H1 (cell line): ENCODE measurements at regions not wholly inside any gene's neighbourhood (a gene's known extent, or its start where the extent isn't known, plus 50 kb on each side); places are given as distances from the start of the nearest gene placed in this dataset.

Source experiments
- CTCF ChIA-PET: fragments of 300-600 bp; sonication (Branson Sonifier 250); formaldehyde crosslinking; loops from one replicate; lab custom pipeline; 2021; ENCODE audit not compliant: partially characterized antibody; lab: Charles Lee
- POLR2A ChIA-PET: fragments of 300-600 bp; sonication (Branson Sonifier 250); formaldehyde crosslinking; loops from one replicate; lab custom pipeline; 2021; ENCODE audit warnings: inconsistent platforms; ENCODE audit not compliant: partially characterized antibody; lab: Charles Lee
- DNase-seq, 2 experiments: peaks; one replicate each; pipeline versions ENCODE4 v3.0.0 to v3.0.0-alpha.2; 2010 to 2022; ENCODE audit warnings: low spot score in 2 of 2, low read depth in 1 of 2, mixed read lengths in 1 of 2
- FAIRE-seq: peaks from 2 replicates; lab custom pipeline; 2011; peaks lifted over from hg19 to GRCh38; lab: Jason Lieb, UNC
- H2AFZ ChIP-seq: 2 replicates; pipeline ENCODE4 v1.8.1; 2012; ENCODE audit warnings: low read length, inconsistent platforms
- H2AK5ac ChIP-seq: 2 replicates; pipeline ENCODE4 v1.6.1; 2013; ENCODE audit warnings: low read depth, low read length
- H2BK120ac ChIP-seq: replicated peaks from 2 replicates; pipeline ENCODE3; 2013; ENCODE audit warnings: low read depth, low read length, inconsistent platforms
- H2BK12ac ChIP-seq: 2 replicates; pipeline ENCODE4 v1.6.1; 2013; ENCODE audit warnings: low read depth, low read length
- H2BK15ac ChIP-seq: 2 replicates; pipeline ENCODE4 v1.6.1; 2013; ENCODE audit warnings: low read length
- H2BK20ac ChIP-seq: 2 replicates; pipeline ENCODE4 v1.6.1; 2013; ENCODE audit warnings: low read length
- H2BK5ac ChIP-seq: 2 replicates; pipeline ENCODE4 v1.6.1; 2013; ENCODE audit warnings: low read depth, low read length
- H3K14ac ChIP-seq: 2 replicates; pipeline ENCODE4 v1.6.1; 2013; ENCODE audit warnings: inconsistent platforms; ENCODE audit not compliant: insufficient read length
- H3K18ac ChIP-seq: 2 replicates; pipeline ENCODE4 v1.6.1; 2013; ENCODE audit warnings: low read length; ENCODE audit errors: extremely low read depth
- H3K23ac ChIP-seq: 2 replicates; pipeline ENCODE4 v1.6.1; 2013; ENCODE audit warnings: inconsistent platforms; ENCODE audit not compliant: insufficient read length
- H3K23me2 ChIP-seq: 2 replicates; pipeline ENCODE4 v1.6.1; 2013; ENCODE audit warnings: low read depth, low read length
- H3K27ac ChIP-seq: 2 replicates; pipeline ENCODE4 v1.6.1; 2011; ENCODE audit warnings: low read depth, low read length, inconsistent platforms
- H3K27me3 ChIP-seq, 4 experiments: replicated peaks in 1 of 4; 1 replicate in 1 of 4; 2 replicates in 3 of 4; pipeline versions ENCODE4 v1.6.1 to v1.8.1; 2011 to 2013; ENCODE audit warnings: low read length in 3 of 4, mild to moderate bottlenecking in 3 of 4, inconsistent platforms in 2 of 4, mixed read lengths in 2 of 4, moderate library complexity in 1 of 4; ENCODE audit not compliant: control insufficient read depth in 3 of 4, insufficient read depth in 3 of 4; ENCODE audit errors: extremely low read depth in 1 of 4
- H3K36me3 ChIP-seq, 4 experiments: 2 replicates each; pipeline versions ENCODE4 v1.6.1 to v1.8.1; 2011 to 2013; ENCODE audit warnings: mild to moderate bottlenecking in 4 of 4, low read length in 3 of 4, moderate library complexity in 2 of 4, control low read depth in 1 of 4, inconsistent platforms in 1 of 4; ENCODE audit not compliant: insufficient read depth in 4 of 4, control insufficient read depth in 2 of 4
- H3K4ac ChIP-seq: replicated peaks from 2 replicates; pipeline ENCODE3; 2013; ENCODE audit warnings: low read length, low read depth, mixed read lengths, inconsistent platforms; ENCODE audit not compliant: insufficient read length
- H3K4me1 ChIP-seq, 4 experiments: replicated peaks in 1 of 4; 1 replicate in 1 of 4; 2 replicates in 3 of 4; pipeline versions ENCODE4 v1.6.1 to v1.8.1; 2011 to 2013; ENCODE audit warnings: low read length in 3 of 4, inconsistent platforms in 2 of 4, mixed read lengths in 1 of 4; ENCODE audit not compliant: insufficient read depth in 4 of 4, control insufficient read depth in 3 of 4
- H3K4me2 ChIP-seq, 2 experiments: 2 replicates each; pipeline versions ENCODE4 v1.6.1 to v1.8.1; 2011 to 2013; ENCODE audit warnings: low read depth in 2 of 2, low read length in 2 of 2, control low read depth in 1 of 2, inconsistent platforms in 1 of 2, mild to moderate bottlenecking in 1 of 2; ENCODE audit not compliant: insufficient read depth in 1 of 2
- H3K4me3 ChIP-seq, 4 experiments: fragments of 200-600, 300-600 bp in 1 of 4; sonication (generic), shearing (Covaris generic), sonication (Bioruptor Twin) in 1 of 4; 2 replicates each; pipeline versions ENCODE4 v1.5.1 to v1.8.1; 2011 to 2016; ENCODE audit warnings: low read length in 4 of 4, low read depth in 3 of 4, control low read depth in 2 of 4, inconsistent platforms in 2 of 4, mild to moderate bottlenecking in 2 of 4, mixed read lengths in 1 of 4, moderate library complexity in 1 of 4; ENCODE audit not compliant: insufficient read depth in 2 of 4; ENCODE audit errors: extremely low read depth in 1 of 4
- H3K56ac ChIP-seq: replicated peaks from 2 replicates; pipeline ENCODE3; 2013; ENCODE audit warnings: low read depth, mild to moderate bottlenecking, mixed read lengths, low read length, inconsistent platforms; ENCODE audit not compliant: insufficient read length
- H3K79me1 ChIP-seq: 2 replicates; pipeline ENCODE4 v1.6.1; 2013; ENCODE audit warnings: low read depth, low read length, control low read depth
- H3K79me2 ChIP-seq, 2 experiments: 2 replicates each; pipeline versions ENCODE4 v1.6.1 to v1.8.1; 2012 to 2013; ENCODE audit warnings: low read length in 2 of 2, mild to moderate bottlenecking in 2 of 2, inconsistent platforms in 1 of 2; ENCODE audit not compliant: insufficient read depth in 2 of 2, control insufficient read depth in 1 of 2
- H3K9ac ChIP-seq, 4 experiments: replicated peaks in 1 of 4; 1 replicate in 1 of 4; 2 replicates in 3 of 4; pipeline versions ENCODE4 v1.6.1 to v1.8.1; 2011 to 2013; ENCODE audit warnings: low read depth in 3 of 4, low read length in 3 of 4, control low read depth in 2 of 4, mild to moderate bottlenecking in 2 of 4, moderate library complexity in 2 of 4, inconsistent platforms in 1 of 4; ENCODE audit errors: extremely low read depth in 1 of 4
- H3K9me3 ChIP-seq, 2 experiments: 2 replicates each; pipeline versions ENCODE4 v1.6.1 to v1.8.1; 2012 to 2013; ENCODE audit warnings: mild to moderate bottlenecking in 2 of 2, moderate library complexity in 2 of 2, control low read depth in 1 of 2, inconsistent platforms in 1 of 2, low read depth in 1 of 2, low read length in 1 of 2, mixed read lengths in 1 of 2; ENCODE audit not compliant: insufficient read depth in 2 of 2
- H4K20me1 ChIP-seq, 2 experiments: replicated peaks in 1 of 2; 2 replicates each; pipeline versions ENCODE3 to v1.8.1; 2011 to 2013; ENCODE audit warnings: inconsistent platforms in 2 of 2, low read length in 2 of 2, mild to moderate bottlenecking in 1 of 2; ENCODE audit not compliant: insufficient read depth in 2 of 2, control insufficient read depth in 1 of 2
- H4K5ac ChIP-seq: 2 replicates; pipeline ENCODE4 v1.6.1; 2013; ENCODE audit warnings: low read length, low read depth, mixed read lengths, inconsistent platforms; ENCODE audit not compliant: insufficient read length
- H4K8ac ChIP-seq: 2 replicates; pipeline ENCODE4 v1.8.0; 2013; ENCODE audit warnings: mild to moderate bottlenecking, moderate library complexity, low read length, inconsistent platforms; ENCODE audit not compliant: insufficient read depth; ENCODE audit errors: extremely low read depth
- H4K91ac ChIP-seq: replicated peaks from 2 replicates; pipeline ENCODE3; 2013; ENCODE audit warnings: low read length, mixed read lengths, inconsistent platforms; ENCODE audit not compliant: insufficient read length
- SRF ChIP-seq: IDR thresholded peaks from 2 replicates; pipeline ENCODE4 v1.6.1; 2011; ENCODE audit warnings: mild to moderate bottlenecking, low read depth, low read length, moderate library complexity
- WGBS, 2 experiments: shearing (Covaris generic) in 1 of 2; methylation state at CpG; one replicate each; pipeline versions ENCODE4 v1.1.6 to v1.1.7; 2013 to 2015; ENCODE audit warnings: low lambda C conversion rate in 2 of 2, mixed read lengths in 2 of 2, inconsistent platforms in 1 of 2, low coverage in 1 of 2, missing lambda C conversion rate in 1 of 2; ENCODE audit not compliant: insufficient replicate concordance in 2 of 2, insufficient coverage in 1 of 2, insufficient read length in 1 of 2; ENCODE audit errors: extremely low coverage in 1 of 2, missing lambda C conversion rate in 1 of 2; 5-methylcytosine and 5-hydroxymethylcytosine counted together

DNA sequence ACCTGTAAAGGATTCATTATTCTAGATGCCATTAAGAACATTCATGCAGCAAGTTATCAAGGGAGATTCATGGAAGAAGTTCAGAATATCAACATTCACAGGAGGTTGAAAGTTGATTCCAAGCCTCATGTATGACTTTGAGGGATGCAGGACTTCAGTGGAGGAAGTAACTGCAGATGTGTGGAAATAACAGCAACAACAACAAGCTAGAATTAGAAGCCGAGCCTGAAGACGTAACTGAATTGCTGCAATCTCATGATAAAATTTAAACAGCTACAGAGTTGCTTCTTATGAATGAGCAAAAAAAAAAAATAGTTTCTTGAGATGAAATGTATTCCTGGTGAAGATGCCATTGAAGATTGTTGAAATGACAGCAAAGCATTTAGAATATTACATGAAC, 73.3 kb upstream of the NXT1 start:
- Histone ChIP-seq H3K56ac (no peak overlapping the region), H2BK5ac (no peak overlapping the region), H3K23ac (no peak overlapping the region), H2BK20ac (no peak overlapping the region), H3K9ac (no peak overlapping the region), H3K14ac (no peak overlapping the region)
- no peak for TF ChIP-seq SRF
- TF ChIP-seq, all 59 proteins: peak for 0
- Histone ChIP-seq H2AK5ac (no peak overlapping the region), H4K8ac (no peak overlapping the region), H3K4me1 (no peaks in the 10 kb centered on the region), H3K18ac (no peak overlapping the region), H3K36me3 (no peaks in the 10 kb centered on the region), H3K79me1 (no peaks in the 10 kb centered on the region), H3K4me2 (no peak overlapping the region), H4K5ac (no peak overlapping the region), H4K91ac (no peak overlapping the region), H3K4me3 (no peak overlapping the region), H2BK12ac (no peak overlapping the region), H4K20me1 (no peaks in the 10 kb centered on the region), H2BK15ac (no peak overlapping the region), H3K9me3 (no peaks in the 10 kb centered on the region), H2BK120ac (no peak overlapping the region), H3K23me2 (no peaks in the 10 kb centered on the region; the same call in 1 of the 2 replicates), H3K4ac (no peak overlapping the region), H3K27me3 (no peaks in the 10 kb centered on the region; a peak in 1 of 7 replicates), H2AFZ (no peak overlapping the region), H3K27ac (no peak overlapping the region), H3K79me2 (no peaks in the 10 kb centered on the region)
- ChIA-PET POLR2A (no interaction called here), CTCF (interaction anchor here (0.6 to 1.4 kb wide), 3 partner anchors 31 to 793 kb away, joined by 3 read pairs; no protein-coding TSS in a partner anchor)
- DNase-seq = no peak
- FAIRE-seq = no peak
- WGBS, 2 experiments = 90% methylated on average over 2 of the region's 2 CpGs; no CpG with 5 or more reads in 1 of the 2 experiments
